SH-SY5Y (cell line): ENCODE measurements at regions not wholly inside any gene's neighbourhood (a gene's known extent, or its start where the extent isn't known, plus 50 kb on each side); places are given as distances from the start of the nearest gene placed in this dataset.

Source experiments
- GATA2 ChIP-seq: IDR thresholded peaks from 2 replicates; pipeline ENCODE4 v1.6.1; 2011; ENCODE audit warnings: mild to moderate bottlenecking, low read depth, low read length
- GATA3 ChIP-seq: IDR thresholded peaks from 2 replicates; pipeline ENCODE4 v1.6.1; 2011; ENCODE audit warnings: low read depth, mild to moderate bottlenecking, low read length, moderate library complexity

DNA sequence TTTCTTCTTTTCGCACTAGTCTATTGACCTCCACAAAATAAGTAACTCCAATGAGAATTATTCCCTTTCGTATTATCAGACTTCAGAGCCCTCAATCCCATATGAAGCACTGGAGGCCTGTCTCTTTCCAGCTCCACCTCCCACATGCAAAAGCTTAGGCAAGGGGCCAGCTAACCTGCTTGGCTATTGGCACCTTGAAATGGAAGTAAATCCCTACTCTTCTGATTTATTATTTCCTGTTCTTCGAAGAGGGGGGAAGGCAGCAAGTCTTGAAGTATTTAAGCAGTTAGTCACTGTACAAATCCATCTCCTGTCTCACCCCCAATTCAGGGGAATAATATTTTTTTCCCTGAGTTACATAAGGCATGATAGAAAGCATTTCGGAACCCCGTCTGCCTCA is 577.8 kb downstream of the MAFB start:
- TF ChIP-seq GATA3 (no peak), GATA2 (no peak)
